ENCODE measurements at regions not wholly inside any gene's neighbourhood (a gene's known extent, or its start where the extent isn't known, plus 50 kb on each side); places are given as distances from the start of the nearest gene placed in this dataset.

- no peak for TF ChIP-seq EZH2 (IDR thresholded peaks at IDR 0.05; ENCODE audit: borderline replicate concordance, low read length)
- TF ChIP-seq, protein P1, sequence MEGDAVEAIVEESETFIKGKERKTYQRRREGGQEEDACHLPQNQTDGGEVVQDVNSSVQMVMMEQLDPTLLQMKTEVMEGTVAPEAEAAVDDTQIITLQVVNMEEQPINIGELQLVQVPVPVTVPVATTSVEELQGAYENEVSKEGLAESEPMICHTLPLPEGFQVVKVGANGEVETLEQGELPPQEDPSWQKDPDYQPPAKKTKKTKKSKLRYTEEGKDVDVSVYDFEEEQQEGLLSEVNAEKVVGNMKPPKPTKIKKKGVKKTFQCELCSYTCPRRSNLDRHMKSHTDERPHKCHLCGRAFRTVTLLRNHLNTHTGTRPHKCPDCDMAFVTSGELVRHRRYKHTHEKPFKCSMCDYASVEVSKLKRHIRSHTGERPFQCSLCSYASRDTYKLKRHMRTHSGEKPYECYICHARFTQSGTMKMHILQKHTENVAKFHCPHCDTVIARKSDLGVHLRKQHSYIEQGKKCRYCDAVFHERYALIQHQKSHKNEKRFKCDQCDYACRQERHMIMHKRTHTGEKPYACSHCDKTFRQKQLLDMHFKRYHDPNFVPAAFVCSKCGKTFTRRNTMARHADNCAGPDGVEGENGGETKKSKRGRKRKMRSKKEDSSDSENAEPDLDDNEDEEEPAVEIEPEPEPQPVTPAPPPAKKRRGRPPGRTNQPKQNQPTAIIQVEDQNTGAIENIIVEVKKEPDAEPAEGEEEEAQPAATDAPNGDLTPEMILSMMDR (IDR thresholded peaks at IDR 0.05; ENCODE audit: low read length) = no peak
These were observed 59.3 kb upstream of the NECTIN1 start for GRCh38 chr11:119788096-119788883.

All from OCI-LY1 (cell line).